ENCODE measurements at regions not wholly inside any gene's neighbourhood (a gene's known extent, or its start where the extent isn't known, plus 50 kb on each side); places are given as distances from the start of the nearest gene placed in this dataset.

- no peak overlapping the region for H3K4me2 ChIP-seq (ENCODE audit: insufficient read depth, low read length)
- FAIRE-seq (no peak), DNase-seq (ENCODE audit: extremely low read depth in 1 of 4, low spot score in 3 of 4) (no peak), ATAC-seq (no peak)
- no peak overlapping the region for H3K9ac ChIP-seq (ENCODE audit: insufficient read depth in 1 of 2, low read depth in 2 of 2, low read length in 2 of 2)
- H2AFZ ChIP-seq (ENCODE audit: low read depth, low read length): no peak overlapping the region
- no peaks in the 10 kb centered on the region for H3K79me2 ChIP-seq (ENCODE audit: control insufficient read depth, insufficient read depth, low read length)
- no peaks in the 10 kb centered on the region for H3K36me3 ChIP-seq (ENCODE audit: control insufficient read depth, insufficient read depth, low read length)
- no TSS peak for BruUV-seq (replicated peaks)
- ChIA-PET POLR2A (no interaction called here), CTCF (ENCODE audit: low intra/inter-chr PET ratio) (no interaction called here)
- TF ChIP-seq RBM25 (IDR thresholded peaks at IDR 0.05; ENCODE audit: low read depth, low read length, severe bottlenecking) (peak; percentile 76), PPARD (CRISPR knock-in tag; IDR thresholded peaks at IDR 0.05) (no peak), C11orf30 (IDR thresholded peaks at IDR 0.05; ENCODE audit: low read depth) (no peak)
- intact Hi-C loops (cut with micrococcal nuclease): no loop called here
- peaks cover 7 to 27% of the 10 kb centered on the region in 2 experiments; a peak in 4 of 5 replicates for H3K27me3 ChIP-seq (ENCODE audit: control insufficient read depth in 2 of 2, insufficient read depth in 2 of 2, low read length in 2 of 2)
- no peaks in the 10 kb centered on the region for H3K9me1 ChIP-seq (ENCODE audit: control insufficient read depth, insufficient read depth, low read length)
- no peak overlapping the region for H3K27ac ChIP-seq (ENCODE audit: extremely low read depth, low read depth, low read length)
- no peaks in the 10 kb centered on the region for H3K9me3 ChIP-seq (replicated peaks; ENCODE audit: control insufficient read depth, insufficient read depth, low read depth, low read length)
- no peak overlapping the region for H3K4me3 ChIP-seq
- no peaks in the 10 kb centered on the region for H3K4me1 ChIP-seq (replicated peaks in 1 of 2; ENCODE audit: control insufficient read depth in 2 of 2, insufficient read depth in 2 of 2, low read length in 2 of 2)
- 0 out of 2 replicates have a peak, but pooled peaks cover 3% of the 10 kb centered on the region for H4K20me1 ChIP-seq (replicated peaks; ENCODE audit: control insufficient read depth, insufficient read depth, low read length)
- 0% methylated on average over 3 of the region's 3 CpGs for WGBS (ENCODE audit: insufficient coverage, low coverage, missing lambda C conversion rate)
- in situ Hi-C loops (cut with MboI): no loop called here
These were observed 173.8 kb upstream of the MVB12B start for GRCh38 chr9:126152622-126153362.

- Histone ChIP-seq H3K4me2 (ENCODE audit: insufficient read depth, low read length) (no peak overlapping the region), H3K4me1 (replicated peaks in 1 of 2; ENCODE audit: control insufficient read depth in 2 of 2, insufficient read depth in 2 of 2, low read length in 2 of 2) (no peaks in the 10 kb centered on the region), H3K27ac (ENCODE audit: extremely low read depth, low read depth, low read length) (no peak overlapping the region), H3K9ac (ENCODE audit: insufficient read depth in 1 of 2, low read depth in 2 of 2, low read length in 2 of 2) (no peak overlapping the region), H3K36me3 (ENCODE audit: control insufficient read depth, insufficient read depth, low read length) (no peaks in the 10 kb centered on the region), H3K79me2 (ENCODE audit: control insufficient read depth, insufficient read depth, low read length) (no peaks in the 10 kb centered on the region), H3K9me1 (ENCODE audit: control insufficient read depth, insufficient read depth, low read length) (no peaks in the 10 kb centered on the region), H4K20me1 (replicated peaks; ENCODE audit: control insufficient read depth, insufficient read depth, low read length) (0 out of 2 replicates have a peak, but pooled peaks cover 3% of the 10 kb centered on the region), H3K4me3 (no peak overlapping the region), H2AFZ (ENCODE audit: low read depth, low read length) (no peak overlapping the region), H3K27me3 (ENCODE audit: control insufficient read depth in 2 of 2, insufficient read depth in 2 of 2, low read length in 2 of 2) (peaks cover 1 to 27% of the 10 kb centered on the region in 2 experiments; a peak in 4 of 5 replicates), H3K9me3 (replicated peaks; ENCODE audit: control insufficient read depth, insufficient read depth, low read depth, low read length) (no peaks in the 10 kb centered on the region)
- ChIA-PET POLR2A (no interaction called here), CTCF (ENCODE audit: low intra/inter-chr PET ratio) (no interaction called here)
- ATAC-seq: no peak
- DNase-seq (ENCODE audit: extremely low read depth in 1 of 4, low spot score in 3 of 4): no peak
- TF ChIP-seq EHMT2 (IDR thresholded peaks at IDR 0.05) (peak; percentile 10; the same call in 1 of the 2 replicates), RBM22 (IDR thresholded peaks at IDR 0.05; ENCODE audit: low read depth, low read length, poor library complexity, severe bottlenecking) (no peak), CREBBP (IDR thresholded peaks at IDR 0.05; ENCODE audit: low read depth, low read length) (peak; percentile 29), HDAC2 (IDR thresholded peaks at IDR 0.05) (no peak)
- WGBS (ENCODE audit: insufficient coverage, low coverage, missing lambda C conversion rate): 2% methylated on average over 5 of the region's 6 CpGs
- in situ Hi-C loops (cut with MboI) (no loop called here), intact Hi-C loops (cut with micrococcal nuclease) (no loop called here)
- BruUV-seq (replicated peaks): no TSS peak
- FAIRE-seq: no peak
These were observed 173.2 kb upstream of the MVB12B start for GRCh38 chr9:126153382-126153781.

Measured in K562 (cell line).